ENCODE measurements at regions not wholly inside any gene's neighbourhood (a gene's known extent, or its start where the extent isn't known, plus 50 kb on each side); places are given as distances from the start of the nearest gene placed in this dataset.

DNA sequence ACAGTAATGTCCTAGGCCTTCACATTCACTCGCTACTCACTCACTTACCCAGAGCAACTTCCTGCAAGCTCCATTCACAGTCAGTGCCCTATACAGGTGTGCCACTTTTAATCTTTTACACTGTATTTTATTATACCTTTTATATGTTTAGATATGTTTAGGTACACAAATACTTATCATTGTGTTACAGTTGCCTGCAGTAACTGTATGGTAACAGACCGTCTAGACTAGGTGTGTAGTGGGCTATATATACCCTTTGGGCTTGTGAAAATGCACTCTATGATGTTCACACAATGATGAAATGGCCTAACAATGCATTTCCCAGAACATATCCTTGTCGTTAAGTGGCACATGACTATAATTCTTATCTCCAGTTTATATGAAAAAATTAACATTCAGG, 204.5 kb upstream of the HMCN1 start:
- H4K20me1 ChIP-seq (ENCODE audit: low read depth, low read length): no peaks in the 10 kb centered on the region
- no peak overlapping the region for H3K4me3 ChIP-seq (ENCODE audit: insufficient read depth, low read length, poor library complexity, severe bottlenecking)
- H3K9me2 ChIP-seq (replicated peaks; ENCODE audit: insufficient read depth, low read length): no peaks in the 10 kb centered on the region
- TF ChIP-seq, protein P1, sequence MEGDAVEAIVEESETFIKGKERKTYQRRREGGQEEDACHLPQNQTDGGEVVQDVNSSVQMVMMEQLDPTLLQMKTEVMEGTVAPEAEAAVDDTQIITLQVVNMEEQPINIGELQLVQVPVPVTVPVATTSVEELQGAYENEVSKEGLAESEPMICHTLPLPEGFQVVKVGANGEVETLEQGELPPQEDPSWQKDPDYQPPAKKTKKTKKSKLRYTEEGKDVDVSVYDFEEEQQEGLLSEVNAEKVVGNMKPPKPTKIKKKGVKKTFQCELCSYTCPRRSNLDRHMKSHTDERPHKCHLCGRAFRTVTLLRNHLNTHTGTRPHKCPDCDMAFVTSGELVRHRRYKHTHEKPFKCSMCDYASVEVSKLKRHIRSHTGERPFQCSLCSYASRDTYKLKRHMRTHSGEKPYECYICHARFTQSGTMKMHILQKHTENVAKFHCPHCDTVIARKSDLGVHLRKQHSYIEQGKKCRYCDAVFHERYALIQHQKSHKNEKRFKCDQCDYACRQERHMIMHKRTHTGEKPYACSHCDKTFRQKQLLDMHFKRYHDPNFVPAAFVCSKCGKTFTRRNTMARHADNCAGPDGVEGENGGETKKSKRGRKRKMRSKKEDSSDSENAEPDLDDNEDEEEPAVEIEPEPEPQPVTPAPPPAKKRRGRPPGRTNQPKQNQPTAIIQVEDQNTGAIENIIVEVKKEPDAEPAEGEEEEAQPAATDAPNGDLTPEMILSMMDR (IDR thresholded peaks at IDR 0.05; ENCODE audit: insufficient read depth, low read length, poor library complexity, severe bottlenecking): no peak
- TF ChIP-seq EZH2phosphoT487 (conservative IDR thresholded peaks at IDR 0.05; ENCODE audit: low read length): no peak
- no peaks in the 10 kb centered on the region for H3K79me2 ChIP-seq (ENCODE audit: insufficient read depth, low read length)
- H3K36me3 ChIP-seq (ENCODE audit: low read length): no peaks in the 10 kb centered on the region
- no peaks in the 10 kb centered on the region for H3K9me3 ChIP-seq (ENCODE audit: insufficient read depth, low read length)
- H3K27me3 ChIP-seq (ENCODE audit: low read length): 0 out of 2 replicates have a peak, but pooled peaks cover 6% of the 10 kb centered on the region
- no peak overlapping the region for H3K27ac ChIP-seq (ENCODE audit: low read depth, low read length)
- no peak overlapping the region for H3K9ac ChIP-seq (ENCODE audit: low read length)
- H2AFZ ChIP-seq (ENCODE audit: low read depth, low read length, severe bottlenecking): no peak overlapping the region
- no peaks in the 10 kb centered on the region for H3F3A ChIP-seq (ENCODE audit: insufficient read depth)
- no peak overlapping the region for H3K4me2 ChIP-seq (ENCODE audit: low read depth, low read length, poor library complexity, severe bottlenecking)

DNA sequence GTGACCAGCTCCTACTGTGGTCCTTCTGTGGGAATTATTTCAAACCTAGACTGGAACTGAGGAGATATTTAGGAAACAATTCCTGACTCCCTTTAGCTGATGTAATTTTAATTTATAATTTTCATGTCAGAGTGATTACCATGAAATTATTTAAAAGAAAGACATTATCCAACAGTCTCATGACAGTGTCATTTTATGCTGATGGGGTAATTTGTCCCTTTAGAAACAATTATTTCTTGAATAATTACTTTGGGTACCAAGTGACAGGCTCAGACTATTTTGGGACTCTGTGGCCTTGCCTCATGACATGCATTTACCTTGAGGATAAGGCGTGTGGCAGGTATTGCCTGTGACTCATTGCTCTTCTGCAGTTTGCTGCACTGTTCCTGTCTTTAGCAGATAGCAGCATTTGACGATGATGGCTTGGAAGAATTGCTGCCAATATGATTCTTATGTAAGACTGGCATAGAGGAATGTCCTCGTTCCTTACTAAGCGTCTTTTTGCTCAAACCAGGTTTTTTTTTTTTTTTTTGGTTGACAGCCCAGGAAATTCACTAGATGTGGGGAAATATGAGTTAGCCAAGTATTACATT, 206.0 kb upstream of the HMCN1 start:
- Histone ChIP-seq H3K4me3 (ENCODE audit: insufficient read depth, low read length, poor library complexity, severe bottlenecking) (no peak overlapping the region), H3K79me2 (ENCODE audit: insufficient read depth, low read length) (no peaks in the 10 kb centered on the region), H2AFZ (ENCODE audit: low read depth, low read length, severe bottlenecking) (no peak overlapping the region), H3K9ac (ENCODE audit: low read length) (no peak overlapping the region), H3K27ac (ENCODE audit: low read depth, low read length) (no peak overlapping the region), H3K36me3 (ENCODE audit: low read length) (no peaks in the 10 kb centered on the region), H3K27me3 (ENCODE audit: low read length) (0 out of 2 replicates have a peak, but pooled peaks cover 6% of the 10 kb centered on the region), H4K20me1 (ENCODE audit: low read depth, low read length) (no peaks in the 10 kb centered on the region), H3K9me3 (ENCODE audit: insufficient read depth, low read length) (no peaks in the 10 kb centered on the region), H3K9me2 (replicated peaks; ENCODE audit: insufficient read depth, low read length) (no peaks in the 10 kb centered on the region), H3K4me2 (ENCODE audit: low read depth, low read length, poor library complexity, severe bottlenecking) (no peak overlapping the region), H3F3A (ENCODE audit: insufficient read depth) (no peaks in the 10 kb centered on the region)
- TF ChIP-seq EZH2phosphoT487 (conservative IDR thresholded peaks at IDR 0.05; ENCODE audit: low read length): no peak
- TF ChIP-seq, protein P1 (IDR thresholded peaks at IDR 0.05; ENCODE audit: insufficient read depth, low read length, poor library complexity, severe bottlenecking): no peak

DNA sequence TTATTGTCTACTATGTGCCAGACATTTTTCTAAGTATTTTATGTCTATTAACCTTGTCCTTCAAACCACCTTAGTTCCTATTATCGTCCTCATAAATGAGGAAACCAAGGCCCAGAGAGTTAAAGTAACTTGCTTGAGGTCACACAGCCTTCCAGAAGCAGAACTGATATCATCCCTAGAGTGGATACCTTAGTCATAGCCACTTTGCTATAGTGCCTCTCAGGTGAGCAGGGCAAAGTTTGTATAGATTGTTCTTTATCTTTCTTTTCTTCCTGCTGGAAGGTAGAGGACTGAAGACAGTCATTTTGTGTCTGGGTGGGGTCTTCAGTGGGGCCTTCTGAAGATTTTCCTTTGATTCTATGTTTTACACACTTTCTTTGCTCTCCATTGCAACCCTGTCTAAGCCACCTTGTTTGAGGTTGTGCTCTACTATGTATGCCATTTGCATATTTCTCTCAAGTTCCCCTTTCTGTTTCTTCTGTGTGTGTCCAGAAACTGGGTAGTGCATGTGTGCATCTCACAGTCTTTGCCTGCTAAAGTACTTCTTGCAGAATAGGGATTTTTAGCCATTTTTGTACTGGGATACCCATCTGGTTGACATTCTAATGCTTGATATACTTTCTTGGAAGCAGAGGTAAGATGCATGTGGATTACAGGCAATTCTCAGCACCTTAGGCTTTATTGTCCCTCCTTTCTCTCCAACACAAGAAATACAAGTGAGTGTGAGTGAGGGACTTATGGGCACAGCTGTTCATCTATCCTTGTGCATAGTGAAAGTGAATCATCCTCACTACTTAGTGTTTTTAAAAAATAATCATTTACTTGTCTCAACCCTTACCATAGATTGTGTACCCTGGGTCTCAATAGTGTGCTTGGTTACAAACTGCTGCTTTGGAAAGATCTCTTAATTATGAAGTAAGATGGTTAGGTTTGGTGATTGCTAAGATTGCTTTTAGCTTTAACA, 207.6 kb upstream of the HMCN1 start:
- no peak overlapping the region for H3K4me3 ChIP-seq (ENCODE audit: insufficient read depth, low read length, poor library complexity, severe bottlenecking)
- no peak for TF ChIP-seq EZH2phosphoT487 (conservative IDR thresholded peaks at IDR 0.05; ENCODE audit: low read length)
- TF ChIP-seq, protein P1 (IDR thresholded peaks at IDR 0.05; ENCODE audit: insufficient read depth, low read length, poor library complexity, severe bottlenecking): no peak

More for the DNA sequence above, 207.6 kb upstream of the HMCN1 start:
- no peak overlapping the region for H2AFZ ChIP-seq (ENCODE audit: low read depth, low read length, severe bottlenecking)
- H3K79me2 ChIP-seq (ENCODE audit: insufficient read depth, low read length): no peaks in the 10 kb centered on the region
- H3K27me3 ChIP-seq (ENCODE audit: low read length): 0 out of 2 replicates have a peak, but pooled peaks cover under 1% of the 10 kb centered on the region
- no peaks in the 10 kb centered on the region for H3F3A ChIP-seq (ENCODE audit: insufficient read depth)
- H3K36me3 ChIP-seq (ENCODE audit: low read length): no peaks in the 10 kb centered on the region
- H3K9ac ChIP-seq (ENCODE audit: low read length): no peak overlapping the region
- H3K9me3 ChIP-seq (ENCODE audit: insufficient read depth, low read length): no peaks in the 10 kb centered on the region
- no peaks in the 10 kb centered on the region for H4K20me1 ChIP-seq (ENCODE audit: low read depth, low read length)
- no peak overlapping the region for H3K4me2 ChIP-seq (ENCODE audit: low read depth, low read length, poor library complexity, severe bottlenecking)
- H3K27ac ChIP-seq (ENCODE audit: low read depth, low read length): no peak overlapping the region
- H3K9me2 ChIP-seq (replicated peaks; ENCODE audit: insufficient read depth, low read length): no peaks in the 10 kb centered on the region

All from SU-DHL-6 (cell line).